ENCODE measurements at regions not wholly inside any gene's neighbourhood (a gene's known extent, or its start where the extent isn't known, plus 50 kb on each side); places are given as distances from the start of the nearest gene placed in this dataset.
"Not testable (repeated sequence)": the region's sequence is repeated elsewhere in the genome, so short reads cannot be mapped to it uniquely, and the experiment has no call there.

DNA sequence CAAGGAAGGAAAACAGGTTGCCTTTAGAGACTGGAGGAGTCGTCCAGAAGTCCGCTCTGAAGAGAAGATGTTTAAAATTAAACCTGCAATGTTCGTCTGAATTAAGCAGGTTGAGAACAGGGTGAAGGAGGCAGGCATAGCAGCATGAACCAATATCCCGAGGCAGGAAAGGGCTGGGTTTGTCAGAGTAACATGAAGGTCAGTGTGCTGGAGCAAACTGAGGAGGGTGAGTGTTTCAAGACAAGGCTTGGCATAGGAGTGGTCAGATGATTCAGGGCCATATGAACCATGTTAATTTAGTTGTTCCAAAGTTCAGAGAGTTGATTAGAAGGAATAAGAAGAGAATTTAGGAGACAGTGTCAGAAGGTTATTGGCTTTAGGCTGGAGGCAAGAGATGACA, 93.3 kb downstream of the UTRN start:
- H2AFZ ChIP-seq (ENCODE audit: low read length) = no peak overlapping the region
- peaks cover 75% of the 10 kb centered on the region for H3K79me2 ChIP-seq (ENCODE audit: insufficient read depth, low read length)
- peaks cover 17% of the 10 kb centered on the region for H4K20me1 ChIP-seq (ENCODE audit: insufficient read depth, low read length)
- peak overlapping the region; percentile 74 for H3K27ac ChIP-seq (ENCODE audit: low read depth, low read length)
- H3K4me2 ChIP-seq (ENCODE audit: insufficient read depth, low read length) = no peak overlapping the region
- peaks cover 21% of the 10 kb centered on the region for H3K4me1 ChIP-seq (ENCODE audit: insufficient read depth, low read length)
- no peak for TF ChIP-seq CTCF (IDR thresholded peaks at IDR 0.05; ENCODE audit: extremely low read depth, low read depth, low read length)
- DNase-seq (ENCODE audit: insufficient read length, low spot score, missing footprints) = peak; percentile 64
- peaks cover 2% of the 10 kb centered on the region for H3K9me3 ChIP-seq (ENCODE audit: low read depth, low read length)
- no peaks in the 10 kb centered on the region for H3K27me3 ChIP-seq (ENCODE audit: insufficient read depth, low read length)
- no peak overlapping the region for H3K4me3 ChIP-seq (ENCODE audit: insufficient read depth, low read length)
- no peaks in the 10 kb centered on the region for H3K36me3 ChIP-seq (ENCODE audit: insufficient read depth, low read length)

DNA sequence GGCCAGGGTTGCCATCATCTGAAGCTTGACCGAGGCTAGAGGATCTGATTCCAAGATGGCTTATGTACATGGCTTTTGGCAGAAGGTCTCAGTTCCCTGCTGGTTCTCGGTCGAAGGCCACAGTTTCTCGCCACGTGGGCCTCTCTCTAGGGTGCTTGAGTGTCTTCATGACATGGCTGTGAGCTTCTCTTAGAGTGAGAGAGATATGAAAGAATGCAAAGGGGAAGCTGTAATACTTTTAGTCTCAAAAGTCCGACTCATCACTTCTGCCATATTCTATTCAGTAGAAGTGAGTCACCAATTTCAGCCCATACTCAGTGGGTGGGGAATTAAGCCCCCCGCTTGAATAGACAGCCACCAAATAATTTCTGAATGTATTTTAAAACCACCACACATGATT, 94.2 kb downstream of the UTRN start:
- H3K9me3 ChIP-seq (ENCODE audit: low read depth, low read length) = peaks cover 2% of the 10 kb centered on the region
- H3K36me3 ChIP-seq (ENCODE audit: insufficient read depth, low read length) = no peaks in the 10 kb centered on the region
- no peak for DNase-seq (ENCODE audit: insufficient read length, low spot score, missing footprints)
- H3K4me2 ChIP-seq (ENCODE audit: insufficient read depth, low read length) = no peak overlapping the region
- TF ChIP-seq CTCF (IDR thresholded peaks at IDR 0.05; ENCODE audit: extremely low read depth, low read depth, low read length) = no peak
- H3K79me2 ChIP-seq (ENCODE audit: insufficient read depth, low read length) = peaks cover 78% of the 10 kb centered on the region
- H3K4me3 ChIP-seq (ENCODE audit: insufficient read depth, low read length) = no peak overlapping the region
- no peaks in the 10 kb centered on the region for H3K27me3 ChIP-seq (ENCODE audit: insufficient read depth, low read length)
- H4K20me1 ChIP-seq (ENCODE audit: insufficient read depth, low read length) = peaks cover 17% of the 10 kb centered on the region
- peak overlapping the region; percentile 74 for H3K27ac ChIP-seq (ENCODE audit: low read depth, low read length)
- peaks cover 21% of the 10 kb centered on the region for H3K4me1 ChIP-seq (ENCODE audit: insufficient read depth, low read length)
- no peak overlapping the region for H2AFZ ChIP-seq (ENCODE audit: low read length)

DNA sequence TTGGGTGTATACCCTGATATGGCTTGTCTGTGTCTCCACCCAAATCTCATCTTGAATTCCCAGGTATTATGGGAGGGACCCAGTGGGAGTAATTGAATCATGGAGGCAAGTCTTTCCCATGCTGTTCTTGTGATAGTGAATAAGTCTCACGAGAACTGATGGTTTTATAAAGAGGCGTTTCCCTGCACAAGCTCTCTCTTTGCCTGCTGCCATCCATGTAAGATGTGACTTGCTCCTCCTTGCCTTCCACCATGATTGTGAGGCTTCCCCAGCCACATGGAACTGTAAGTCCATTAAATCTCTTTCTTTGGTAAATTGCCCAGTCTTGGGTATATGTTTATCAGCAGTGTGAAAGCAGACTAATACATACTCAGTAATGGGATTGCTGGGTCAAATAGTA, 96.4 kb downstream of the UTRN start:
- not testable (repeated sequence) for H3K9me3 ChIP-seq (ENCODE audit: low read depth, low read length); DNase-seq (ENCODE audit: insufficient read length, low spot score, missing footprints); H3K4me3 ChIP-seq (ENCODE audit: insufficient read depth, low read length); H3K27ac ChIP-seq (ENCODE audit: low read depth, low read length); H3K27me3 ChIP-seq (ENCODE audit: insufficient read depth, low read length); H3K36me3 ChIP-seq (ENCODE audit: insufficient read depth, low read length); H2AFZ ChIP-seq (ENCODE audit: low read length); H3K4me2 ChIP-seq (ENCODE audit: insufficient read depth, low read length)
- Histone ChIP-seq H3K79me2 (ENCODE audit: insufficient read depth, low read length) (peaks cover 81% of the 10 kb centered on the region), H4K20me1 (ENCODE audit: insufficient read depth, low read length) (peaks cover 17% of the 10 kb centered on the region), H3K4me1 (ENCODE audit: insufficient read depth, low read length) (peaks cover 25% of the 10 kb centered on the region)

DNA sequence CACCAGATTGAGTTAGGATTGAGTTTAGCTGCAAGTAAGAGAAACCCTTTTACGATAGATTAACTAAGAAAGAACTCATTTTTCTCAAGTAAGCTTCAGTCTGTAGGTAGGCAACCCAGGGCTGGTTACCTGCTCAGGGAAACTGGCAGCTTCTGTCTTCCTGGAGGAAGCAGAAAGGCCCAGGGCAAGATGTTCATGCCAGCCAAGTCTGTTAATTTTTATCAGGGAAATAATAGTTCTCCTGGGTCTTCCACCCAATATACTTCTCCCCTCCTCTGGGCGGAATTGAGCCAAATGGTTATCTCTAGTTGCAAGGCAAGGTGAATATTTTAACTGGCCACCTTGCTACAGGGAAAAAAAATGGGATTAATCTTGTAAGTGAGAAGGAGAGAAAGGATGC, 98.2 kb downstream of the UTRN start:
- Histone ChIP-seq H3K27me3 (ENCODE audit: insufficient read depth, low read length) (no peaks in the 10 kb centered on the region), H3K36me3 (ENCODE audit: insufficient read depth, low read length) (no peaks in the 10 kb centered on the region), H3K4me1 (ENCODE audit: insufficient read depth, low read length) (peaks cover 9% of the 10 kb centered on the region), H3K4me2 (ENCODE audit: insufficient read depth, low read length) (no peak overlapping the region), H4K20me1 (ENCODE audit: insufficient read depth, low read length) (peaks cover 6% of the 10 kb centered on the region), H3K9me3 (ENCODE audit: low read depth, low read length) (peaks cover 2% of the 10 kb centered on the region), H3K27ac (ENCODE audit: low read depth, low read length) (no peak overlapping the region), H3K79me2 (ENCODE audit: insufficient read depth, low read length) (peaks cover 81% of the 10 kb centered on the region), H2AFZ (ENCODE audit: low read length) (no peak overlapping the region), H3K4me3 (ENCODE audit: insufficient read depth, low read length) (no peak overlapping the region)
- DNase-seq (ENCODE audit: insufficient read length, low spot score, missing footprints) = no peak
- no peak for TF ChIP-seq CTCF (IDR thresholded peaks at IDR 0.05; ENCODE audit: extremely low read depth, low read depth, low read length)

All from osteoblast (primary cell).